ENCODE measurements at regions not wholly inside any gene's neighbourhood (a gene's known extent, or its start where the extent isn't known, plus 50 kb on each side); places are given as distances from the start of the nearest gene placed in this dataset.

GRCh38 chr9:108109927-108110690, 620.5 kb upstream of the KLF4 start:
- Histone ChIP-seq H3K27me3 (no peaks in the 10 kb centered on the region), H3K27ac (no peak overlapping the region), H3K36me3 (no peaks in the 10 kb centered on the region), H3K9me3 (no peaks in the 10 kb centered on the region), H3K4me1 (peaks cover 5% of the 10 kb centered on the region), H3K4me3 (no peak overlapping the region)
- DNase-seq (ENCODE audit: extremely low spot score in 2 of 2), result no peak
- no peak for TF ChIP-seq POLR2A (IDR thresholded peaks at IDR 0.05)
- TF ChIP-seq POLR2AphosphoS5 (IDR thresholded peaks at IDR 0.05; ENCODE audit: insufficient read depth in 1 of 2, low read depth in 1 of 2), result no peak
- no peak for TF ChIP-seq CTCF (IDR thresholded peaks at IDR 0.05)
- intact Hi-C loops (cut with DNase I), result no loop called here

GRCh38 chr9:108108852-108109448, 619.4 kb upstream of the KLF4 start:
- H3K36me3 ChIP-seq, result no peaks in the 10 kb centered on the region
- DNase-seq (ENCODE audit: extremely low spot score in 2 of 2), result no peak
- H3K4me1 ChIP-seq, result peaks cover 12% of the 10 kb centered on the region
- H3K4me3 ChIP-seq, result no peak overlapping the region
- H3K9me3 ChIP-seq, result no peaks in the 10 kb centered on the region
- no peaks in the 10 kb centered on the region for H3K27me3 ChIP-seq
- TF ChIP-seq CTCF (IDR thresholded peaks at IDR 0.05), result no peak
- TF ChIP-seq POLR2A (IDR thresholded peaks at IDR 0.05), result no peak
- TF ChIP-seq POLR2AphosphoS5 (IDR thresholded peaks at IDR 0.05; ENCODE audit: insufficient read depth in 1 of 2, low read depth in 1 of 2), result no peak
- intact Hi-C loops (cut with DNase I), result no loop called here
- no peak overlapping the region for H3K27ac ChIP-seq

GRCh38 chr9:108108280-108108851, 618.8 kb upstream of the KLF4 start:
- intact Hi-C loops (cut with DNase I), result no loop called here
- Histone ChIP-seq H3K27ac (no peak overlapping the region), H3K27me3 (no peaks in the 10 kb centered on the region), H3K9me3 (no peaks in the 10 kb centered on the region), H3K36me3 (no peaks in the 10 kb centered on the region), H3K4me1 (peaks cover 18% of the 10 kb centered on the region), H3K4me3 (no peak overlapping the region)
- no peak for DNase-seq (ENCODE audit: extremely low spot score in 2 of 2)
- TF ChIP-seq POLR2A (IDR thresholded peaks at IDR 0.05) (no peak), CTCF (IDR thresholded peaks at IDR 0.05) (no peak), POLR2AphosphoS5 (IDR thresholded peaks at IDR 0.05; ENCODE audit: insufficient read depth in 1 of 2, low read depth in 1 of 2) (no peak)

GRCh38 chr9:108105885-108106284, 616.3 kb upstream of the KLF4 start:
- Histone ChIP-seq H3K4me1 (peaks cover 20% of the 10 kb centered on the region), H3K4me3 (no peak overlapping the region), H3K36me3 (no peaks in the 10 kb centered on the region), H3K27me3 (no peaks in the 10 kb centered on the region), H3K27ac (no peak overlapping the region), H3K9me3 (no peaks in the 10 kb centered on the region)
- DNase-seq (ENCODE audit: extremely low spot score in 2 of 2), result peak in 1 of 2 donors; percentile 54
- TF ChIP-seq POLR2AphosphoS5 (IDR thresholded peaks at IDR 0.05; ENCODE audit: insufficient read depth in 1 of 2, low read depth in 1 of 2), result no peak
- intact Hi-C loops (cut with DNase I), result no loop called here

- no peak overlapping the region for H3K27ac ChIP-seq
- TF ChIP-seq POLR2AphosphoS5 (IDR thresholded peaks at IDR 0.05; ENCODE audit: insufficient read depth in 1 of 2, low read depth in 1 of 2) (peak in 1 of 2 donors; percentile 26), CTCF (IDR thresholded peaks at IDR 0.05) (no peak)
- H3K9me3 ChIP-seq, result no peaks in the 10 kb centered on the region
- H3K36me3 ChIP-seq, result no peaks in the 10 kb centered on the region
- H3K4me1 ChIP-seq, result peaks cover 20% of the 10 kb centered on the region
- intact Hi-C loops (cut with DNase I), result no loop called here
- no peaks in the 10 kb centered on the region for H3K27me3 ChIP-seq
- no peak overlapping the region for H3K4me3 ChIP-seq
- DNase-seq (ENCODE audit: extremely low spot score in 2 of 2), result no peak
Measured at GRCh38 chr9:108104991-108105390, 615.4 kb upstream of the KLF4 start.

All from vagina (tissue), 2 donors.